ENCODE measurements at regions not wholly inside any gene's neighbourhood (a gene's known extent, or its start where the extent isn't known, plus 50 kb on each side); places are given as distances from the start of the nearest gene placed in this dataset.
"Not testable (repeated sequence)": the region's sequence is repeated elsewhere in the genome, so short reads cannot be mapped to it uniquely, and the experiment has no call there.

DNA sequence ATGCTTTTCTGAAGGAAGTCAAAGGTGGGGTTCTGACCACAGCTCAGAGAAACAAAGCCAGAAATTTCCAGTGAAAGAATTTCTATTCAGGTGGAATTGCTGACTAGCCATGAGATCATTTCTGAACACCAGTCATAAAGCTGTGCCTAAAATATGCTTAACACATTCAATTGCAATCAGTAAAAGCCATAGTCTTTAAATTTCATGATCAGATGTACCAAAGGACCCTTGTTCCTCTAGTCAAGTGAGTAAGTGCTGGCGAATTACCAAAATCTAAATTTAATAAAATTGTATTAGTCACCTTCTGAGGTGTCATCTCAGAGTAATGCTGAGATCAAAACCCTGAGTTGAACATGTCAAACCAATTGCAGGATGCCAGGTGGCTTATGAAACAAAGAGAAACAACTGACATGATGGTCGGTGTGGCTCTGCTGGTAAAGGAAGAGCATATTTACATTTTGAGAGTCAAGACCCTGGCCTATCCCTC, 334.2 kb upstream of the CCNH start:
- DNase-seq (ENCODE audit: low spot score): no peak

DNA sequence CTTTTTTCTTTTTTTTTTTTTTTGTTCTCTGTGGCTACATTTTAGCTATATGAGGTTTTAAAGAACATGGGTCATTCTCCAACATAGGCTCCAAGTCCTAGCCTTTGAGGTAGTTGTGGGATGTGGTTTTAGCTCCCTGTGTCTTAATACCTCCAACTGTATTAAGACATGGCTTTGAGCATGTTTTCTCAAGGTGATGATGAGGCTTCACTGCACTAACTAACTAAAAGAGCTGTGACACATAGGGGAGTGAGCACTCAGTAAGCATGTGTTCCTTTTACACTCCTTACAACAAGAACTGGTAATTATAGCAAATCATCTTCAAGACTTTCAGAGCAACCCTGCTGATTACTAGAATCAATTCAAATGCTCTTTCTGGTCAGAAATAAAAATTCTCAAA, 333.6 kb upstream of the CCNH start:
- no peak for DNase-seq (ENCODE audit: low spot score)

DNA sequence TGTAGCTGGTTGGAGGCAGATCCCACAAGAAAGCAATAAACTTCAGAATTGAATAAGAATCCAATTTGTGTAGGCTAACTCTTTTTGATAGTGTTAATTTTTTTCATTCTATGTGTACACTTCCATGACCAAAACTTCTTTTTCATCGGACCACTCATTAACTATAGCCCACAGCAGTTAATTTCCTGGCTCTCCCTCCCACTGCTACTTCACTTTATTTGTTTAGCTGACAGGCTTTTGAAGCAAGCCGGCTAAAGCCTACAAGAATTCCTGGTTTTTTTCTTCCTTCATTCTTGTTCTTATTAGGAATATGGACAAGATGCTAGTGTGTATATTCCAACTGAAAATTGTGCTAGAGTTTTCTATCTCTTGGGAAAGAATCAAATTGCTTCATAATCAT, 329.2 kb upstream of the CCNH start:
- DNase-seq (ENCODE audit: low spot score): no peak

DNA sequence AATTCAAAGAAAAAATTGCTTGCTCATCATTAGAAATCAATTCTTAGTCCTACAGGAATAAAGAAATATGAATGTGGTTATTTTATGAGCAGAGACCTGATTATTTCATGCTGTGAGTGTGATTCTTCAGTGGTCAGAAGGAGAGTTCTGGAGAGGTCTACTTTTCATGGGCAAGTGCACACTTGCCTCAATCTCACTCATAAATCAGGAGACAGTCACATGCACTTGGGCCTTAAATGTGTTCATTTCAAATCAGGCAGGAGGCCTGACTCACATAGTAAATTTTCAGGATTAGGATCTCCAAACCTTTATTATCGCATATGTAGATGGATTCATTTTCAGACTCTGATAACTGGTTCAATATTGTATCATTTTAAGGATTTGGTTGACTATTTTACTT, 323.2 kb upstream of the CCNH start:
- DNase-seq (ENCODE audit: low spot score): no peak

DNA sequence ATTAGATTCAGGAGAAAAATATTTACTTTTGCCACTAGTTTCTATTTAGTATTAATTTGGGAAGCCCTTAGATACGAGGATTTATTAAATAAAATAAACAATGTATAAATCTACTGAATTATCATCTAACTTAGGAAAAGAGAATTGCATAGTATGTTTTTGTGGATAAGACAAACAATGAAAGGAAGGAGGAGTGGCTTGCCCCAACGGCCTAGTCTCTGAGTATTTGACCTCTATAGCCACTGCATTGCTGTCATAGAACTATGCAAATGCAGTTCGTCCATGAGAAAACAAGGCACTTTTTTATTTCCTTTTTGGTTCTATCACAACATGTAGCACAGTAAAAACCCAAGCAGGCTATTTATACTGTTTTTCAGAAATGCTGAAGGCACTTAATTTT, 321.2 kb upstream of the CCNH start:
- DNase-seq (ENCODE audit: low spot score): no peak

DNA sequence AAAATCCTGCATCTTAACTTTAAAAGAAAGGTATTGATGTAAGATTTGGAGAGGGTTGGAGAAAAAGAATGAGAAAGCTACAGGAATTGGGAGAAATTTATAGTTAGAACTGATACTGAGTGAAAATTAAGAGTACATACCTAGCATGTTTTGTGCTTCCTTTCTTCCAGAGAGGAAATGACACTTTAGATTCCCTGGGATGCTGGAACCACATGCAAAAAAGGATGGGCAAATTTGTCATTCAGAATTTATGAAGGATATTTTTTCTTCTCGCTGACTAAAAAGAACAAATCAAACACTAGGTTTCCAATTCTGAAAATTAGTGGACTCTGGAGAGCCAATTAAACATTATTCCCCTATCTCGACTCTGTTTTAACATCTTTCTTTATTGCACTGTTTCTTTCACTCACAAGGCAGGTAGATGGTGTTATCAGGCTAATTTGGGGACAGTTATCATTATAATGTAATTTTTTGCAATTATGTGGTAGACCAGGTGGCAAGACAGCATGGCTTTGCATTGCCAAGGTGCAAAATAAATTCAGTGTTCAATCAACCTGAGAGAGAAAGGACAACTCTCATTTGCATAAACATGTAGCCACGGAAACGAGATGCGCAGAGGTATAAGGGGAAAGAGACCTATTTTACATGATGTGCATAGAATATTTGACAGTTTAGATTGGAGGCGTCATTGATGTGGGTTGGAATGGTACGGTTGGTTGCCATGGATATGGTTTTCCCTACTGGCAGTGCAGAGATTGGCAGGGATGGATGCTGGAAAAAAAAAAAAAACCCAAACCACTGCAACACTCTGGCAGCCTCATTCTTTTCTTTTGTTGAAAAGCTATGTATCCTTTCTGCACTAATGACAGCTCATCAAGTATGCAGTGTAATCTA, 320.4 kb upstream of the CCNH start:
- no peak for DNase-seq (ENCODE audit: low spot score)

DNA sequence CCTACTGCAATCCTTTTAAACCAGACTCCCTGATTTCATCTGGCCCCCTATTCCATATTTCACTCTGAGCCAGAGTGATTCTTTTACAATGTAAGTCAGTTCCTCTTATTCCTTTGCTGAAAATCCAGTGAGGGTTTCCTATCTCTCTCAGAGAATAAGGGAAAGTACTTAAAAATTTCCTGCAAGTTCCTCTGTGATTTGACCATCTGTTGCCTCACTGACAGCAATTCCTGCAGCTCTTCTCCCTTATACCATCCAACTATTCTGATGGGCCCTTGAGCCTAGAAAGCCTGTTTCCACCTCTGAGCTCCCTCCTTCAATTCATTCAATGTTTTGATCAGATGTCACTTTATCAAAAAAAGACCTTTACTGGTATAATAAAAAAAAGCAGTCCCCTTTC, 317.1 kb upstream of the CCNH start:
- no peak for DNase-seq (ENCODE audit: low spot score)

DNA sequence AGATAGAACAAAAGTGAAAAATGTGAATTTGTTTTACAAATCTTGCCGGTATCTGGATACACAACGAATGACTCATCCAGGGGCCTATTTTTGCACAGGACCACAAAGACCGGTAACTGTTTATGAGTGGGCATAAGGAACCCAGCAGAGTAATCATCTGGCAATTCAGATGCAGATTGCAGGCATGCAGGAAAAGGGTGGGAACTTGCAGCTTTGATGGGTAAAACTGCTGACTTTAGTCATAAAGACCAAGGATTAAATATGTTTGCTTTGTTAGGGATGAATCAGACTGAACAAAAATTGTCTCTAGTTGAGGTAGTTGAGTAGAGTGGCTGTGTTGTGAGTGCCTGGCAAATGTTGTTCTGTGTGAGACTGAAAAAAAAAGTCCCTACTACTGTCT, 309.6 kb upstream of the CCNH start:
- no peak for DNase-seq (ENCODE audit: low spot score)

DNA sequence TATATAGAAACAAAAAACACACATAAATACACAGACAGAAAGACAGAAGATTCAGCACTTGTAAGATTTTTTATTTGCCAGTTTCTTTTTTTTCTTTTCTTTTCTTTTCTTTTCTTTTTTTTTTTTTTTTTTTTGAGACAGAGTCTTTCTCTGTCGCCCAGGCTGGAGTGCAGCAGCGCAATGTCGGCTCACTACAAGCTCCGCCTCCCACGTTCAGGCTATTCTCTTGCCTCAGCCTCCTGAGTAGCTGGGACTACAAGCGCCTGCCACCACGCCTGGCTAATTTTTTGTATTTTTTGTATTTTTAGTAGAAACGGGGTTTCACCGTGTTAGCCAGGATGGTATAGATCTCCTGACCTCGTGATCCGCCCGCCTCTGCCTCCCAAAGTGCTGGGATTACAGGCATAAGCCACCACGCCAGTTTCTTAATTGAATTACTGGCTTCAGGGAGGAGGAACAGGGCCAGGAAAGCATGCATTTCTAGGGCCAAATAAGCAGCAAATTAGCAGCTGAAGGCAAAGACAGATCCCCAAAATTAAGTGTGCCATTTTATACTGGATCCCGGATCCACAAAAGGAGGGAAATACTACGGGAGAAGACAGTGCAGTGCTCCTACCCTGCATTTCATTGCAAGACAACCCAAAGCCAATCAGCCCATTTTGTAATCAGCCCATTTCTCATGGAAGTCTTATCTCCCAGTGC, 305.6 kb upstream of the CCNH start:
- not testable (repeated sequence) for DNase-seq (ENCODE audit: low spot score)

DNA sequence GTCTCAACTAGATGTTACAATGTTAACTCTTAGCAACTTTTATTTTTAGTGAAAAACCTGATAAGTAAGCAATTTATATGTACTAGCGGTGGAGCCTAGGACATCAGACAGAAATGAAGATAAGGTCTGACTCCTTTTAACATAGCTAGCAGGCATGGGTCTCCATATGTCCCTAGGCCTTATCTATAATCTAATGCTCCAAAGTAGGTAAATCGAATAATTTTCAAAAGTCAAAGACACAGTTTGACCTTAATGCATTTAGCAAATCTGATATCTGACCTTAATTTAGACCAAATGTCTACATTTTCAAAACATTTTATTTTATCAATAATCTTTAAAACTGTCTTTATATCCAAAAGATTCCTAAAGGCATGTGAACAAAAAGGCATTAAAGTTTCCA, 305.0 kb upstream of the CCNH start:
- no peak for DNase-seq (ENCODE audit: low spot score)

DNA sequence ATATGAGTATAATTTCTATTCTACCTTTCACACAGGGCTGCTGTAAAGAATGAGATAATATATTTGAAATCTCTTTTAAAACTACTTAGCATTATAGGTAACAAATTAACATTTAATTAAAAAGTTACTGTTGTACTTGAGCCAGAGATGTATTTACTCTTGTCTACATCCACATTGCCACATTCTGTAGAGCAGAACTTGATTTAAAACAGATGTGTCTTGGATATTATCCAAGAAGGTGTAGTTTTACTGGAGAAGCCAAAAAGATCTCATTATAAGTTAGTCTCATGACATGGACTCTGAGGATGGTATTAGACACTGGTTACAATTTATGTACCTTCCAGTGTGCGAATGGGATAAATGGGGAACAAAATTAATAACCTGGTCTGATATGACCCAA, 293.1 kb upstream of the CCNH start:
- DNase-seq (ENCODE audit: low spot score): no peak

DNA sequence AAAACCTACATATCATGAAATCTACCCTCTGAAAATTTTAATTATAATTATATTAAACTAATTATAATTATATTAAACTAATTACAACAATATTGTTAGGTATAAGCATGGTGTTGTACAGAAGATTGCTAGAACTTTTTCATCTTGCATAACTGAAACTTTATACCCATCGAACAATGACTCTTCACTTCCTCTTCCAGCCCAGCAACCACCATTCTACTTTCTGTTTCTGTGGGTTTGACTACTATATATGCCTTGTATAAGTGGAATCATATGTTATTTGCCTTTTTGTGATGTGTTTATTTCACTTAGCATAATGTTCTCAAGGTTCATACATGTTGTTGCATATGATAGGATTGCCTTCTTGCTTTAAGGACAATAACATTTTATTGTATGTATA, 274.2 kb upstream of the CCNH start:
- no peak for DNase-seq (ENCODE audit: low spot score)

DNA sequence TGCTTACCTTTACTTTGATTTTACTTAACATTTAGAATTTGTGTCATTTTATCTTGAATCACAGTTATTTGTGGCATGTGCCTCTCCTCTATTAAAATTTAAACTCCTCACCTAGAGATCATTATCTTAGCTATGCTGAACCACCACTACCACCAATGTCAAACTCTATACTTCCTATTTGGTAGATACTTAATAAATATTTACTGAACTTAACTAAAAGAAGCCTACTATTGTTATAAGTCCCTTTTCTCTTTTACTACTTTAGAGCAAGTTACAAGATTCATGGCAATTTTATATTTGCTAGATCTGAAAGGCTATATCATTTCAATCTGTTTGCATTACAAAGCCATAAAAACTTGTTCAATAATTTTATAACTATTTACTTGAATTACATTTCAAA, 273.3 kb upstream of the CCNH start:
- no peak for DNase-seq (ENCODE audit: low spot score)

DNA sequence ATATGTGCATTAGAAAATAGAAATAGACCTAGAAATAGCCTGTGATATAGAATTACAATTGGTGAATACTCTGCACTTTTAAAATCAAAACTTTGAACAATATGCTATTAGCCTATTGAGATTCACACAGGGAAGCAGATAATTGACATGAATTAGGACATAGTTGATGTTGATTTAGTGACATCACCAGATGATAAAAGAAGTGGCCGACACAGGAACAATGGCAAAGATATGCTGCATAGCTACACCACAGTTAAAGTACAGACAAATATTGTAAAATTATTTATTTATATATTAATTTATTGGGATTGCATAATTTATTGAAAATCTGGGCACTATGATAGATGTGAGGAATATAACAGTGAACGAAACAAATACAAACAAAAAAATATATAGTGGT, 261.5 kb upstream of the CCNH start:
- DNase-seq (ENCODE audit: low spot score): no peak

DNA sequence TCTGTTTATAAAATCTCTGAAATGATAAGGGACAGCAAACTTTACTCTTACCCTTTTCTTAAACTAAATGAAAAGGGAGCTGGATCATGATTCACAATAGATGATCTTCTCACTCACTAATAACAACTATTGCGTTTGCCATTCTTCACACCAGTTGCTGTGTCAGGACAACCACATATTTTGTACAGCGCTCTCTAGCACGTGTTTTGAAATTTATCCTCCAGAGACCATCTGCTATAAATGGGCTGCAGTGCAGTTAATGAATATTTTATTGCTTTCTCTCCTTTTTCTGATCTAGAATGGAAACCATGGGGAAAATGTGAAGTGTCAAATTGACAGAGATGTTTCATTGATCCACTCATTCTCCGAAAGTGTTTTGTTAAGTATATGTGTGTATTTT, 258.4 kb upstream of the CCNH start:
- no peak for DNase-seq (ENCODE audit: low spot score)

DNA sequence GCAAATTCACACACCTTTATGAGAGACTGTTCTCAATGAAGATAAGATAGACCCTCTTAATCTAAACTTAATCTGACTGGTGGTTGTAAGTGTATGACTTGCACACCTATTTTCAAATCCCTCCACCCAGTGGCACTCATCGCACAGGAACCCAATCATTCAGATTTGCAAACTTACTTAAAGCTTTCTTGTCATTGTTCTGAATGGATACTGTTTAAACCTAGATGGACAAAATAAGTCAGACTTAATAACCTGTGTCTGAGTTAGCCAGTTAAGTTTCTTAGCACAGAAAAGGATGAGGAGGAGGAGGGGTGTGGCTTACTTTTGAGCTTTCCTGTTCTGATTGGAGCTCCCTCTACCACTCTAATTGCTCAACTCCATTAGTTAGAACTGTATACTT, 252.4 kb upstream of the CCNH start:
- no peak for DNase-seq (ENCODE audit: low spot score)

DNA sequence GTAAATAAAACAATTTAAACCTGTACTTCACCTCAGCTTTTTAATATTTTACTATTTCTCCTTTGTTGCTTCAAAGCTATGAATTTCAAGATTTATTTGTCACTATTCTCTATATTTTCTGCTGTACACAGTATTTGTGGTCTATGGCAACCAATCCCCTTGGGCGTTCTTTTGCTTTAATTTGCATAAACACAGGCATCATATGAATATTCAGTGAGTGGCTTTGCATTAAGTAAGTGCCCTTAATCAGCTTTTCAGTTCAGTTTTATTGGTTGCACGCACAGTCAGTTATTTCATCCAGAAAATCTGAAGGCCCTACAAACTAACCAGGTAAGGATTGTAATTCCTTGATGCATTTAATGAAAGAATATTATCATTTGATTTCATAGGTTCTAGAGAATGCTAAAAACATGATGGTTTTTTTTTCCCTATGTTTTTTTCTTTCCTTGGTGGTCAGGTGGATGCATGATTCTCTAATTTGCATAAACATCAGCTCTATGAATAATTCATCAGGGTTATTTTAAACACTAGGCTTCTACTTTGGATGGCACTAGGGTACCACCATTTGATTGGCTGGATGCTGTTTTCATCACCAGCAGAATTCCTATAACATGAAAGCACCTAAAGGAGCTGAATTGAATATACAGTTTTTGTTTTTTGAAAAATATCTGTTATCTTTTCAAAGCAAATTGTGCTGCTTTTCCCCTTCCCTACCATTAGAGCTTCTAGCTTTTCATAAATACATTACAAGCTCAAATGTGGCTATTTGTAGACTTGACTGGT, 249.2 kb upstream of the CCNH start:
- no peak for DNase-seq (ENCODE audit: low spot score)

DNA sequence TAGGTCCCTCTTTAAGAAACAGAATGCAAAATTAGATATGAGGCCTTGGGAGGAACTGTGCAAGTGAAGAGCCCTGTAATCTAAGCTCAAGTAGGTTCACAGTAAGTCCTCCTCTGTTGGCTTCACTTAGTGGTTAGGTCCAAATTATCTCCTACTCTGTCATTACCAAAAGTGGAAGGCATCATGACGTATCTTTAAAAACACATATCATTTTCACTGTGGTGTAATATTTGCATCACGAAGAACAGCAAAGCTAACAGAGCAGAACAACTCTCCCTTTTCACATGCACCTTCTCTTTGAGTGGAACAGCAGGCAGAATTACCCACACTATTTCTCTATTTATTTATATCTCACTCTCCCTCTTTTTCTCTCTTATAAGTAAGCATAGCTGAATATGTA, 240.5 kb upstream of the CCNH start:
- no peak for DNase-seq (ENCODE audit: low spot score)

DNA sequence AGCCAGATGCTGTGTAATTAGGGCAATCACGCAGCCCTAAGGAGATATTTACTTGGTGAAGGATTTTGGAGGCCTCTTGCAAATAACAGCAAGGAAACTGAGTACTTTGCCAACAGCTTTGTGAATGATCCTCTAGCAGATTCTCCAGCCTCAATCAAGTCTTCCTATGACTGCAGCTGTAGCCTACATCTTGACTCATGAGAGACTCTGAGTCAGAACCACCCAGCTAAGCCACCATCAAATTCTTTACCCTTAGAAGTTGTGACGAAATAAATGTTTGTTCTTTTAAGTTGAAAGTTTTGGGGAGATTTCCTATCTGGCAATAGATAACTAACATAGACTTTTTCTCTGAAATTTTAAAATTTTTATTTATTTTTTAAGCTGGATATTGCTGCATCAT, 237.6 kb upstream of the CCNH start:
- DNase-seq (ENCODE audit: low spot score): no peak

DNA sequence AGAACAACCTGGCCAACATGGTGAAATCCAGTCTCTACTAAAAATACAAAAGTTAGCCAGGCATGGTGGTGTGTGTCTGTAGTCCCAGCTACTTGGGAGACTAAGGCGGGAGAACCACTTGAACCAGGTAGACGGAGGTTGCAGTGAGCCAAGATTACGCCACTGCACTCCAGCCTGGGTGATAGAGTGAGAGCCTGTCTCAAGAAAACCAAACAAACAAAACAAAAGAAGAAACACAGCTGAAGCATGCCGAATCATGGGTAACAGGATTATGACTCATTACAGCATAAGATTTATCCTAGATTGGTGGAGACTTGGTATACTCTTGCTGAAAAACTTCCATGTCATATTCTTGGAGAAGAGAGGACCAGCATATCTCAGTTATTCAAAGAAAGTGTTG, 236.7 kb upstream of the CCNH start:
- DNase-seq (ENCODE audit: low spot score): no peak

DNA sequence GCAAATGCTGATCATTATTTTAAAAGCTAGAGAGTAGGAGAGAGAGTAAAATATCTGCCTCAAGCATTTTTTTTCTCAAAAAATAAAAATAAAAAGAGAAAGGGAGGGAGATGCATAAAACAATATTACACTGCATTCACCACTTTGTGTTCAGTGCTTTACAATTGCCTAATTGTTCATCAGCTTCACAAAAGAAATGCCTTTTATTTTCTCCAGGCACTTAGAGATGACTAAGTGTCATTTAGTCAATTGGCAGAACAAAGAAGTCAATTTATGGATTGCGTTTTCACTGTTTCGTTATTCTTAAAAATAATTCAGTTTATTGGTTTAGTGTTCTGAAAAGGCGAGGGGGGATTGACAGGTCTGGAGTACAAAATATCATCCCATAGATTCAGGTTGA, 232.5 kb upstream of the CCNH start:
- no peak for DNase-seq (ENCODE audit: low spot score)

DNA sequence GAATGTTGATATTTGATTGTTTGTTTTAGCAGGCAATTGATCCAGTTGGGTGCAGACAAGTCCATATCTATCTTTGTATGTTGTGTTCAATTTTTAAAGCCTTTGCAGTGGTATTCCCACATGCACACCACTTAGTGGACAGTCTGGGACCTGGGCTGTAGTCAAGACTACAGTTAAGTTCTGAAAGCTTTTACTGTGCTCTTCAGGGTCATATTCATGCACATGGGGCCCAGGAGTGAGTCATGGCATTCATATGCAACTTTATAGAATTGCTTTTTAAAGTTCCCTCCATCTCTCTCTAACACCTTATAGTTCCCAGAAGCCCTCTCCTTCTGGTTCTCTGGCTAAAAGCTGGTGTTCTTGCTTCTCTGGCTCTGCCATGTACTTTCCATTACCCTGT, 228.2 kb upstream of the CCNH start:
- no peak for DNase-seq (ENCODE audit: low spot score)

DNA sequence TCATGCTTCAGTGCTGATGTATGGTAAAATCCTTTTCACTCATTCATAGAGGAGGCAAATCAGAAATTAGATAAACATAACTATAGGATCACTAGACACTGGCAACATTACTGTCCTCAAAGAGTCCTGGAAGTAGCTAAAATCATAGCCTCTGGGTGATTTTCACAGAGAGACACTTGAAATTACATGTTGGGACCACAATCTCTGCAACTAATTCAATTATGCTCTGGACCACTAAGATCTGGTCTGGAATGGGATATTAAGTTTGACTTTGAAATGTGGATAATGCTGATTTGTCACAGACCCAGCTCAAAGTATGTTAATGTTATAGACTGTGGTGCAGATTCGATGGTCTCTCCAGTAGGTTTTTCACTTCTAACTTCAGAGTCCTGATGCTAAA, 214.6 kb upstream of the CCNH start:
- no peak for DNase-seq (ENCODE audit: low spot score)
